Motor neuron (in vitro differentiated cells): ENCODE measurements at regions not wholly inside any gene's neighbourhood (a gene's known extent, or its start where the extent isn't known, plus 50 kb on each side); places are given as distances from the start of the nearest gene placed in this dataset.

Source experiments
- ATAC-seq, 8 experiments: fragments of 200-7000 bp; cut with Tn5 transposase; replicated peaks in 6 of 8; 2 replicates each; pipeline ENCODE4 v1.8.0; 2021; ENCODE audit warnings: mild to moderate bottlenecking in 8 of 8, moderate library complexity in 8 of 8
- H3K27ac ChIP-seq, 2 donors: fragments of 250-450 bp; sonication (Bioruptor Pico); 2 replicates each; pipeline ENCODE4 v1.9.0; 2021; ENCODE audit warnings: antibody characterized with exemption in 2 of 2, mild to moderate bottlenecking in 2 of 2, moderate library complexity in 1 of 2
- H3K4me1 ChIP-seq, 2 donors: fragments of 250-450 bp; sonication (Bioruptor Pico); replicated peaks in 1 of 2; 2 replicates each; pipeline ENCODE4 v1.6.1; 2021; ENCODE audit warnings: antibody characterized with exemption in 2 of 2, mild to moderate bottlenecking in 2 of 2, moderate library complexity in 1 of 2
- H3K4me3 ChIP-seq, 5 donors: fragments of 250-450 bp; sonication (Bioruptor Pico); 2 replicates each; pipeline ENCODE4 v1.9.0; 2021; ENCODE audit warnings: antibody characterized with exemption in 5 of 5, mild to moderate bottlenecking in 5 of 5, moderate library complexity in 4 of 5
- WGBS, 10 experiments: fragments of 450-650 bp; shearing (Covaris generic); methylation state at CpG; one replicate each; pipeline ENCODE4 v1.0.0; 2022; 5-methylcytosine and 5-hydroxymethylcytosine counted together
- in situ Hi-C, 9 experiments: fragments of 400-800 bp; cut with MboI; loops; one replicate each; pipeline ENCODE4 v1.15.0; 2021; ENCODE audit warnings: low sequenced_read_pairs in 9 of 9, low pct_unique_long_range_greater_than_20kb in 2 of 9; ENCODE audit not compliant: unreplicated experiment in 9 of 9

DNA sequence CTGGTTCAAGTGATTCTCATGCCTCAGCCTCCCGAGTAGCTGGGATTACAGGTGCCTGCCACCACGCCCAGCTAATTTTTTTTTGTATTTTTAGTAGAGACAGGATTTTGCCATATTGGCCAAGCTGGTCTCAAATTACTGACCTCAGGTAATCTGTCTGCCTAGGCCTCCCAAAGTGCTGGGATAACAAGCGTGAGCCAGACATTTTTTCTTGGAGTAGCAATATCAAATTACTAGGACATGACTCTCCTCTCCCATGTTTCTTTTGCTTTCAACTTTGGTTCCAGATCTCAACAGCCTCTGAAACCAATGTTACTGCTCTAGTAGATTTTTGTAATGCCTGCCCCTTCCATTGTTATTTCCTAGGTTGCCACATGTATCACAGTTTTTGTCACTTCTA is 462.0 kb downstream of the GBE1 start:
- Histone ChIP-seq H3K27ac (no peak overlapping the region), H3K4me3 (no peak overlapping the region), H3K4me1 (peaks cover 2 to 20% of the 10 kb centered on the region in 2 donors)
- no peak for ATAC-seq
- 30 to 100% (median 76%) methylated on average over 1 to 3 of the region's 3 CpGs; no CpG with 5 or more reads in 1 of the 10 experiments for WGBS, 10 experiments
- in situ Hi-C loops: no loop called here

DNA sequence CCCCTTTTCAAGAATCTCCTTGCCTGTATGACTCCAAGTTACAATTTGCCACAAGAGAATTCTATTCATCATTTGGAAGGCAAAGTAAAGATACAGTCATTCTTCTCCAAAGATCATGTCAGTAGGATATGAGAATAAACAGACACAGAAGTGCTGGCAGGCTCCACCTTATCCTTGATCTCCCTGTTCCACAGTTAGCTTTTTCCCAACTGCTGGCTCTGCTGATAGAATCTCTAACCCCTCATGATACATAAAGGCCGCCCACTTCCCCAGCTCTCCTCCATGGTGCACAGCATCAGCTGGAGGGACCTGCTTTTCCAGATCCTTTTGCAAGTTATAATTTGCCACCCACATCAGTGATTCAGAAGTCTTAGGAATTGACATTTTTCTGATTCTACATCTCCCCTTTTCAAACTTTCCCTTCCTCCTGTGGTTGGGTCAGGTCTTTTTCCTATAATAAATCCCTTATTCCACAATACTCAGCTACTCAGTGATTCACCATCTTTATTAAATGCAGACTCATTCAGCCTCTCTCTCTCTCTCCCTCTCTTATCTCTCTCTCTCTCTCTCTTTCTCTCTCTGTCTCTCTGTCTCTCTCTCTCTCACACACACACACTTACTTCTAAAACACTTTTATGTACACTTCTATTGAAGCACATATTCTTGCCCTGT is 465.4 kb downstream of the GBE1 start:
- Histone ChIP-seq H3K4me3 (no peak overlapping the region), H3K27ac (no peak overlapping the region), H3K4me1 (no peaks in the 10 kb centered on the region)
- WGBS, 10 experiments: 0 to 100% (median 76%) methylated on average over 1 of the region's 1 CpG; no CpG with 5 or more reads in 4 of the 10 experiments
- in situ Hi-C loops: no loop called here
- no peak for ATAC-seq

DNA sequence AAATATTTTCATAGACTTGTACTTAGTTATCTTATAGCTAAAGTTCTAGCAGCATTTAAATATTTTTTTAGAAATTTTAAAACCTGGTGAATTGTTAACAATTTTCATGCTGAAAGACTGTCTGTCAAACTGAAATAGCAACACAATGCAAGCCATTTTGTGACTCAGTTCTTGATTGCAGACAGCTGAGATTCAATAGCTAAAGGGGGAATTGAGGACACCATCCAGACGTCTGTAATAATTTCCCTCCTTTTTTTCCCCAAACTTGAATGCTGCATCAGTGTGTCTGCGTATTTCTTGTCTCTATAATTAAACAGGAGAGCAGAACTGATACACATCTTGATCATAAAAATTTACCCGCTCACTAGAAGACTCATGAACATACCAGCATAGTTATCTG is 468.3 kb downstream of the GBE1 start:
- 0 to 100% (median 24%) methylated on average over 1 to 2 of the region's 3 CpGs; no CpG with 5 or more reads in 1 of the 10 experiments for WGBS, 10 experiments
- no peak overlapping the region for H3K27ac ChIP-seq
- no peak for ATAC-seq
- H3K4me1 ChIP-seq: no peaks in the 10 kb centered on the region
- H3K4me3 ChIP-seq: no peak overlapping the region
- in situ Hi-C loops: no loop called here

DNA sequence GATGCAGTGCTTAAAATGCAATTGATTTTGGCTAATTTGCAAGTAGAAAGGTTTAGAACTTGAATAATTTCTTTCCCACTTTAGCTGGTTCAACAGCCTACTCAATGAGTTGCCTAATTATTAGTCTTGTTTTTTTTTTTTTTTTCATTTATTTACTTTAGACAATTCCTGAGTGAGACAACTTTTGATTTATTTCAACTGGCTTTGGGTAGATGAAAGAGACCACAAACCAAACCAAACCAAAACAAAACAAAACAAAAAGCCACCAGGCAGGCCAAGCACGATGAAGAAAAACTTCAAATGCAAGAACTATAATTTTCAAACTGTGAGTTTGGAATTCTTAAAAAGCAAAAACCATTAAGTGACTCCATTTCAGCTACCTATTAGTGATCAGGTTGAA is 469.9 kb downstream of the GBE1 start:
- whole genome bisulfite sequencing, 10 experiments: 0 to 100% (median 78%) methylated on average over 1 of the region's 1 CpG; no CpG with 5 or more reads in 1 of the 10 experiments
- in situ Hi-C loops: no loop called here
- H3K27ac ChIP-seq: no peak overlapping the region
- ATAC-seq: no peak
- H3K4me3 ChIP-seq: no peak overlapping the region
- H3K4me1 ChIP-seq: no peaks in the 10 kb centered on the region

DNA sequence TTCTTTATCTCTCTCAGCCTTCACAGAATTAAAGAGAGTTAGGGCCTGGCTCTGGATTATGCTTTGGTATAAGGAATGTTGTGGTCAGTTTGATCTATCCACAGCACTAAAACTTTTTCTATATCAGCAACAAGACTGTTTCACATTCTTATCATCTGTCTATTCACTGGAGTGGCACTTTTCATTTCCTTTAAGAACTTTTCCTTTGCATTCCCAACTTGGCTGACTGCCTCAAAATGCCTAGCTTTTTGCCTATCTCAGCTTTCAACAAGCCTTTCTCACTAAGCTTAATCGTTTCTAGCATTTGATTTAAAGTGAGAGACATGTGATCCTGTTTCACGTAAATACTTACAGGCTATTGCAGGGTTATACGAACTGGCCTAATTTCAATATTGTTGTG is 471.8 kb downstream of the GBE1 start:
- Histone ChIP-seq H3K4me3 (no peak overlapping the region), H3K27ac (no peak overlapping the region), H3K4me1 (no peaks in the 10 kb centered on the region)
- no peak for ATAC-seq
- 17 to 89% (median 80%) methylated on average over 1 to 3 of the region's 3 CpGs; no CpG with 5 or more reads in 1 of the 10 experiments for WGBS, 10 experiments
- in situ Hi-C loops: no loop called here

DNA sequence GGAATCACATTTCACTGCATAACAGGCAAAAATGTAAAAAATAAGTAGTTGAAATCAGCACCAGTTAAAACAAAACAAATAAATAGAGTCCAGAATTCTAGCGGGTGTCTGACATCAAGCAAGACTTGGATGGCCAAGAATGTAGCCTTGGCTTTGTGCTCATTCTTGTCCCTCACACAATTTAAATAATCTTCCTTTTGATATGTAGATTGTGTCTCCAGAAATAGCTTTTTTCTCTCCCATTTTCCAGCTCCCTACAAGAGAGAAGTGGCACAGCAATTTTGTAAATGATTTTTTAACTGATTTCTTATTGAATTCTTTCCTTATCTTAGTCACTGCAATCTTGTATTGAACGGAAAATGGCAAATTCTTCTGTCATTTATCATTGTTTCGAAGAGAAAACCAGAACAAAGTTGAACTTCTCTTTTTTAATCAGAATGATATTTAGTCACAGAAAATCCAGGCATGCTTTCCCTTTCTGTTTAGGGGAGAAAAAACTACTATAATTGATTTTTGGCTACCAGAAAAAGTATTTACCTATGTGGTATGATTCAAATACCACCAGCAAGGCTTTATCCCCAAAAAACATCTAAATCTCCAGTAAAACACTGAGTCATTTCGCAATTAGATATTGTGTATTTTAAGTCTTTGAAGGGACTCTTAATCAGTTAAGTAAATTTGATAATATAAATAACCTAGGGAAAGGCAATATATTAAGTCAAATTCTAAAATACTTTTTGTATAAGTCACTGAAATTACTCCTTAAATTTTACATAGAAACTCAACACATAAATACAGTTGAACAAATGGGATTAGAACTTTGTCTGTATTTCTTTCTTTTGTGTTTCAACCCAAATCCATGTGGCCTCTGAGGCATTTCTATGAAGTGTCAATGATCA is 481.7 kb downstream of the GBE1 start:
- in situ Hi-C loops: no loop called here
- WGBS, 10 experiments: 35 to 87% (median 62%) methylated on average over 2 to 4 of the region's 4 CpGs
- Histone ChIP-seq H3K27ac (no peak overlapping the region), H3K4me1 (peaks cover 0 to 2% of the 10 kb centered on the region in 2 donors), H3K4me3 (no peak overlapping the region)
- no peak for ATAC-seq

DNA sequence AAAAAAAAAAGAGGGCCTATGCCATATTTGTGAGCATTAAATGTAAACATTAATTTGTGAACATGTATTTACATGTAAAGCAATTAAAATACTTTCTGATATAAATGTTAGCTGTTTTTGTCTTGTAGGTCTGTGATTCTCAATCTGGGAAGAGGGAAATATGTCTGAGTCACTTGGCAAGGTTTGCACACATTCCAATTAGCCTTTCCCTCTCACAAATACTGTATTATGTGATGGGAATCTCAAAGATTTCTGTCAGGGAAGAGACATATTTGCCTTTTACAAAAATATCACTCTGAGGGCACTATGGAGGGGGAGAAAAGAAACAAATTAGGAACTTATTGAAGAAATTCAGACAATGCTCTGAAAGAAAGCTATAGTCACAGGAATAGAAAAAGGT is 483.6 kb downstream of the GBE1 start:
- Histone ChIP-seq H3K4me3 (no peak overlapping the region), H3K4me1 (peaks cover 0 to 2% of the 10 kb centered on the region in 2 donors), H3K27ac (no peak overlapping the region)
- no peak for ATAC-seq
- in situ Hi-C loops: no loop called here

DNA sequence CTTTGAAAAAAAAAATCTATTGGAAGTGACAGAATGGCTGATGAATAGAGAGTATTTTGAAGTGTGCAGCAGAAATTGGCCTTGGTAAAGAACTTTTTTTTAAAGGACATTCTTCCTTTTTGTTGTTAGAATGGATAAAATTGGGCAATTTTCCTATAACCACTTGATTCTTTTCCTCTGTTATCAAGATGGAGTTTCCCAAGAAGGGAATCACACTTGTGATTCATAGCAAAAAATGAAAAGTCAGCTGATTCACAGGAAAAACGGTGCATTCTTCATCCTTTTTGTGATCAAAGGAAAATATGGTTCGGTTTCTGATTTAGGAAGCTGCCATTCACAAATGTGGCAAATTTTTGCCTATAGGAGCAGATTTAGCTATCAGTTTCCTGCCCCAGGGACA is 486.8 kb downstream of the GBE1 start:
- H3K4me3 ChIP-seq: no peak overlapping the region
- in situ Hi-C loops: no loop called here
- peaks cover 0 to 2% of the 10 kb centered on the region in 2 donors for H3K4me1 ChIP-seq
- no peak for ATAC-seq
- no peak overlapping the region for H3K27ac ChIP-seq
- WGBS, 10 experiments: 17 to 100% (median 92%) methylated on average over 1 to 2 of the region's 2 CpGs

DNA sequence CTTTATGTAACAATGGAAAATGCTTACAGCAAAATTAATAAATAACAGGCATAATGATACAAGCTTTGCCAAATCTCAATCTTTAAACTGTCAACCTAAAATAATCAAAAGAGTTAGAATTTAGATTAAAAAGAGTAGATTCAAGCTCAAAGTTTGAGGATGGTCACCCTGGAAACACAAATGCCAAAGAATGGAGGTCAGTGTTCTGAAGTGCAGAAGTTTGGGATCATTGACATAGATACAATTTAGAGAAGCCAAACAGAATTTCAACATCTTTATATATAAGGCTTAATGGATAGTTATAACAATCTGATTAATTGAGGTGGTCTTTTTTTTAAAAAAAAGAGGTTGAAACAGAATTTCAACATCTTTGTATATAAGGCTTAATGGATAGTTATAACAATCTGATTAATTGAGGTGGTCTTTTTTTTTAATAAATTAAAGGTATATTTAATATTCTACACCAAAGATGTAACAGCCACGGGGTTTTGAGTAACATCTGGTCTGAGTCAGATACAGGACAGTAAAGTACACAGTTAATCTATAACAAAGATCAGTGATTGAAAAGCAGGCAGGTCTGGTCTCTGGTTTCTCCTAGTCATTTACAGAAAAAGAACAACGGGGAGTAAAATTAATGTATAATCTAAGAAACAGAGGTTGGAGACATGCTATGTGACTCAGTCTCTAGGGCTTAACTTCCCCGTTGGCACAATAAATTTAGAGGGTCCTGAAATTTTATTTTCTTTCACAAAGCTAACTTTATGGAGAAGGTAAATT is 490.7 kb downstream of the GBE1 start:
- H3K4me1 ChIP-seq: no peaks in the 10 kb centered on the region
- no peak overlapping the region for H3K4me3 ChIP-seq
- H3K27ac ChIP-seq: no peak overlapping the region
- ATAC-seq: no peak
- in situ Hi-C loops: no loop called here
- WGBS, 10 experiments: 0 to 92% (median 56%) methylated on average over 2 to 3 of the region's 3 CpGs

DNA sequence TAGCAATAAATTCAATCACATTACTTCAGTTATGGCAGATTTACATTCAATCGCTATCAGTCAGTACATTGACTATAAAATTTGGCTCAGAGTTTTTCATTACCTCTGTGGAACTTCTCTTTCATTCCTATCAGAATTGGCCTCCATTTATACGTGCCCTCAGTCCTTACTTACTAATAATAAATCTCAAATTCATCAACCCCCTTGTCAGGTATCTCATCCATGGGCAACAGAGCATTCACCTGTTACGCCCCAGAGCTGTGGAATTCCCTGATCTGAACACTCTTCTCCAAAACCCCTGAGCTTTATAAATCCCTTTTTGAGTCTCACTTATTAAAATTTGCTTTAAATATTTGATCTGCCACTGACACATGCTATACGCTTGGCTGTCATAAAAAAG is 492.9 kb downstream of the GBE1 start:
- Histone ChIP-seq H3K4me1 (no peaks in the 10 kb centered on the region), H3K4me3 (no peak overlapping the region), H3K27ac (no peak overlapping the region)
- in situ Hi-C loops: no loop called here
- 46 to 100% (median 76%) methylated on average over 1 to 4 of the region's 4 CpGs for WGBS, 10 experiments
- no peak for ATAC-seq

DNA sequence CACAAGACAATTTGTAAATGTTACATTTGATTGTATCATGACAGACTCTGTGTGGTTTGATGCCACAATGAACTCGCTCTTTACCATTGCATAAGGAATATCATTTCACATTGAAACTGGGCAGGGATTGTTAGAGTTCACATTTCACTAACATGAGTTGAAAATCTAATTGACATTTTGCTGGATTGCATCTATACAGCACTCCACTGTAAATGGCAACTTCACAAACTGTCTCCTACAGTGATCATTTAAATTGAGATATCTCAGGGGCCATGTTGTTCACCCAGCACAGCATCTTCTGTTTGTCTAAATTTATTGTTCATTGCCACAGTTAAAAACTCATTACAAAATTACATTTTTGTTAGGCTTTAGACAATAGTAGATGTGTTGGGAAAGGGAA is 499.4 kb downstream of the GBE1 start:
- no peaks in the 10 kb centered on the region for H3K4me1 ChIP-seq
- no peak overlapping the region for H3K4me3 ChIP-seq
- 0 to 100% (median 60%) methylated on average over 1 of the region's 1 CpG; no CpG with 5 or more reads in 3 of the 10 experiments for WGBS, 10 experiments
- in situ Hi-C loops: no loop called here
- ATAC-seq: no peak
- no peak overlapping the region for H3K27ac ChIP-seq

DNA sequence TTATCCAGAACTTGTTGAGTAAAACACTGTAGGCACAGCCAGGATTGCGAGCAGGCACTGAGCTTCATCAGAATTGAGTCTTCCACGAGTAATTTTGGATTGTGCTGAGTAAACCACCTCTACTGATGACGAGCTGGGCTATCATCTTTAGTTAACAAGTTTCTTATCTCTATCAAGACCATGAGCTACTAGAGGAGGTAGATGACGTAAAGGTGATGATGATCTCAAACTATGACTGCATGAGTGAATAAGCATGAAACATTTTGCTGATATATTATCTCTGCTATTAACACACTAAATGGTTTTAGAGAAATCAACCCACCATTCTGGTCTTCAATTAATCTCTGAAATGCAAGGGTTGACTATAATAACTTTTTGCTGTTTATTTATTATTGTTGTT is 506.0 kb downstream of the GBE1 start:
- H3K4me3 ChIP-seq: no peak overlapping the region
- WGBS, 10 experiments: 10 to 100% (median 80%) methylated on average over 1 to 4 of the region's 4 CpGs; no CpG with 5 or more reads in 1 of the 10 experiments
- no peaks in the 10 kb centered on the region for H3K4me1 ChIP-seq
- ATAC-seq: no peak
- H3K27ac ChIP-seq: no peak overlapping the region
- in situ Hi-C loops: no loop called here

DNA sequence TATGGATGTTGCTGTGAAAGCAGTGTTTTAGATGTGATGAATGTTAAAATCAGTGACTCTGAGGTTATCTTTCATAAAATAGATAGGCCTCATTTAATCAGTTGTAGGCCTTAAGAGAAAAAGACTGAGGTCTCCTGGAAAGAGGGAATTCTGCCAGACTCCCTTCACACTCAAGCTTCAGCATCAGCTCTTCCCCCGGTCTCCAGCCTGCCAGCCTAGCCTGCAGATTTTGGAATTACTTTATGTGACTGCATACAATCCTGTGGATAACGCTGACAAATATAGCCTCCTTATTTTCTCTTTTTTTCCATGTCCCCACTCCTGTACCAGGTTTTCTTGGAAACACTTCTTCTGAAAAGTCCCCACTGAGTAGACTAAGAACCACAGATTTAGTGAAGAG is 510.3 kb downstream of the GBE1 start:
- Histone ChIP-seq H3K27ac (no peak overlapping the region), H3K4me1 (no peaks in the 10 kb centered on the region), H3K4me3 (no peak overlapping the region)
- in situ Hi-C loops: no loop called here
- 31 to 100% (median 88%) methylated on average over 1 to 2 of the region's 2 CpGs; no CpG with 5 or more reads in 2 of the 10 experiments for WGBS, 10 experiments
- no peak for ATAC-seq
